ENCODE measurements at regions not wholly inside any gene's neighbourhood (a gene's known extent, or its start where the extent isn't known, plus 50 kb on each side); places are given as distances from the start of the nearest gene placed in this dataset.

- TF ChIP-seq CTCF (IDR thresholded peaks at IDR 0.05; ENCODE audit: low read length) (no peak), EZH2 (IDR thresholded peaks at IDR 0.05; ENCODE audit: borderline replicate concordance, low read length) (no peak)
Measured at GRCh38 chr13:40101708-40102359, 446.4 kb downstream of the COG6 start.
